GM19395 (cell line): ENCODE measurements at regions not wholly inside any gene's neighbourhood (a gene's known extent, or its start where the extent isn't known, plus 50 kb on each side); places are given as distances from the start of the nearest gene placed in this dataset.
"Not testable (repeated sequence)": the region's sequence is repeated elsewhere in the genome, so short reads cannot be mapped to it uniquely, and the experiment has no call there.

Source experiments
- ATAC-seq: cut with Tn5 transposase; IDR thresholded peaks from one replicate; pipeline ENCODE4 v1.9.1; 2021; ENCODE audit warnings: mild to moderate bottlenecking, moderate library complexity; ENCODE audit not compliant: unreplicated experiment

GRCh38 chr13:26896986-26897668 lies 136.5 kb upstream of the GPR12 start:
- no peak for ATAC-seq

- no peak for ATAC-seq
These were observed 135.4 kb upstream of the GPR12 start for GRCh38 chr13:26895808-26896466.

GRCh38 chr13:26895081-26895807 lies 134.7 kb upstream of the GPR12 start:
- ATAC-seq, result no peak

GRCh38 chr13:26888632-26889031 lies 128.0 kb upstream of the GPR12 start:
- ATAC-seq, result no peak

- ATAC-seq, result no peak
These were observed 127.0 kb upstream of the GPR12 start for GRCh38 chr13:26887594-26887993.

- no peak for ATAC-seq
These were observed 123.1 kb upstream of the GPR12 start for GRCh38 chr13:26883613-26884257.

GRCh38 chr13:26882731-26883130 lies 122.1 kb upstream of the GPR12 start:
- no peak for ATAC-seq

GRCh38 chr13:26881154-26881553 lies 120.6 kb upstream of the GPR12 start:
- ATAC-seq, result no peak

GRCh38 chr13:26880735-26881134 lies 120.1 kb upstream of the GPR12 start:
- no peak for ATAC-seq

GRCh38 chr13:26878438-26878837 lies 117.9 kb upstream of the GPR12 start:
- ATAC-seq, result no peak

- ATAC-seq, result no peak
These were observed 112.8 kb upstream of the GPR12 start for GRCh38 chr13:26873386-26873698.

- no peak for ATAC-seq
These were observed 112.2 kb upstream of the GPR12 start for GRCh38 chr13:26872525-26873385.

- ATAC-seq, result no peak
These were observed 107.0 kb upstream of the GPR12 start for GRCh38 chr13:26867451-26868091.

- ATAC-seq, result no peak
These were observed 104.0 kb upstream of the GPR12 start for GRCh38 chr13:26864576-26864975.

GRCh38 chr13:26861941-26862340 lies 101.4 kb upstream of the GPR12 start:
- ATAC-seq, result no peak

- no peak for ATAC-seq
These were observed 95.3 kb upstream of the GPR12 start for GRCh38 chr13:26855921-26856320.

- ATAC-seq, result no peak
These were observed 94.5 kb upstream of the GPR12 start for GRCh38 chr13:26855071-26855470.

- no peak for ATAC-seq
These were observed 92.7 kb upstream of the GPR12 start for GRCh38 chr13:26853323-26853722.

GRCh38 chr13:26847281-26847680 lies 86.7 kb upstream of the GPR12 start:
- ATAC-seq, result no peak

GRCh38 chr13:26845063-26845462 lies 84.5 kb upstream of the GPR12 start:
- ATAC-seq, result not testable (repeated sequence)
